HCT116 (cell line): ENCODE measurements at regions not wholly inside any gene's neighbourhood (a gene's known extent, or its start where the extent isn't known, plus 50 kb on each side); places are given as distances from the start of the nearest gene placed in this dataset.

Experiments used
- ATAC-seq: fragments of 200-7000 bp; cut with Tn5 transposase; 2 replicates; pipeline ENCODE4 v1.9.1; 2020; ENCODE audit warnings: mild to moderate bottlenecking, moderate library complexity
- BruUV-seq: library from RNA; stranded (reverse); fragments of 400-500 nt; replicated peaks from 2 replicates; lab custom pipeline; 2021; lab: Mats Ljungman, UMichigan
- CTCF ChIA-PET: fragments of 300-600 bp; sonication (Branson Sonifier 250); formaldehyde crosslinking; loops from one replicate; lab custom pipeline; 2021; ENCODE audit warnings: antibody characterized with exemption; lab: Charles Lee
- POLR2A ChIA-PET: fragments of 300-600, 350-600 bp; sonication (Branson Sonifier 250); formaldehyde crosslinking; loops from one replicate; lab custom pipeline; 2021; ENCODE audit warnings: antibody characterized with exemption; lab: Charles Lee
- RAD21 ChIA-PET, 2 experiments: fragments of 300-600 bp; sonication (Branson Sonifier 250); formaldehyde crosslinking; loops; one replicate each; lab custom pipeline; 2023; ENCODE audit warnings: low total read pairs in 2 of 2; ENCODE audit not compliant: uncharacterized antibody in 2 of 2, unreplicated experiment in 2 of 2, low non-redundant PET in 1 of 2; lab: Charles Lee
- DNase-seq: peaks from one replicate; pipeline ENCODE4 v3.0.0-alpha.2; 2010; ENCODE audit warnings: low read depth, low spot score
- H2AFZ ChIP-seq: fragments of 200-600 bp; shearing (Covaris generic), sonication (generic); 2 replicates; pipeline ENCODE4 v1.6.1; 2017; ENCODE audit warnings: low read depth, mixed run types, mixed read lengths, antibody characterized with exemption, low read length; ENCODE audit not compliant: poor library complexity, severe bottlenecking
- H3K27ac ChIP-seq: 2 replicates; pipeline ENCODE4 v1.5.1; 2012; ENCODE audit warnings: low read depth, low read length
- H3K27me3 ChIP-seq: fragments of 200-600 bp; sonication (generic); 2 replicates; pipeline ENCODE4 v1.6.1; 2016; ENCODE audit warnings: mixed run types, low read length, mixed read lengths; ENCODE audit not compliant: insufficient read depth
- H3K36me3 ChIP-seq, 2 experiments: fragments of 200-500 bp in 1 of 2; fragments of 200-600 bp in 1 of 2; sonication (Bioruptor generic) in 1 of 2; sonication (generic) in 1 of 2; 2 replicates each; pipeline versions ENCODE4 v1.5.1 to v1.6.1; 2014 to 2016; ENCODE audit warnings: low read length in 2 of 2, inconsistent platforms in 1 of 2, mixed read lengths in 1 of 2, mixed run types in 1 of 2; ENCODE audit not compliant: insufficient read depth in 2 of 2, control insufficient read depth in 1 of 2
- H3K4me1 ChIP-seq, 2 experiments: fragments of 200-600 bp in 1 of 2; sonication (generic) in 1 of 2; 2 replicates each; pipeline versions ENCODE4 v1.5.1 to v1.6.1; 2012 to 2017; ENCODE audit warnings: low read length in 2 of 2, inconsistent platforms in 1 of 2, mild to moderate bottlenecking in 1 of 2, mixed read lengths in 1 of 2, mixed run types in 1 of 2, moderate library complexity in 1 of 2; ENCODE audit not compliant: insufficient read depth in 2 of 2, control insufficient read depth in 1 of 2
- H3K4me2 ChIP-seq: fragments of 200-600 bp; sonication (generic); 2 replicates; pipeline ENCODE4 v1.6.1; 2017; ENCODE audit warnings: mixed run types, low read length, mixed read lengths
- H3K4me3 ChIP-seq, 2 experiments: fragments of 200-600 bp in 1 of 2; sonication (generic) in 1 of 2; replicated peaks in 1 of 2; 2 replicates each; pipeline ENCODE4 v1.5.1; 2011 to 2016; ENCODE audit warnings: low read length in 2 of 2, control low read depth in 1 of 2, low read depth in 1 of 2, mild to moderate bottlenecking in 1 of 2, mixed read lengths in 1 of 2, mixed run types in 1 of 2
- H3K79me2 ChIP-seq: fragments of 200-600 bp; sonication (generic); 2 replicates; pipeline ENCODE4 v1.6.1; 2017; ENCODE audit warnings: mild to moderate bottlenecking, mixed run types, low read length, moderate library complexity, mixed read lengths; ENCODE audit not compliant: insufficient read depth
- H3K9ac ChIP-seq: fragments of 200-600 bp; sonication (generic); 2 replicates; pipeline ENCODE4 v1.6.1; 2016; ENCODE audit warnings: low read length, mixed read lengths
- H3K9me2 ChIP-seq: fragments of 200-600 bp; sonication (generic), shearing (Covaris generic); 2 replicates; pipeline ENCODE4 v1.6.1; 2017; ENCODE audit warnings: mixed run types, mild to moderate bottlenecking, moderate library complexity; ENCODE audit not compliant: insufficient read depth
- H3K9me3 ChIP-seq, 2 experiments: fragments of 200-500 bp in 1 of 2; fragments of 200-600 bp in 1 of 2; sonication (Bioruptor generic) in 1 of 2; sonication (generic) in 1 of 2; 2 replicates each; pipeline ENCODE4 v1.6.1; 2014 to 2017; ENCODE audit warnings: low read length in 2 of 2, mixed read lengths in 2 of 2, inconsistent platforms in 1 of 2, low read depth in 1 of 2, mild to moderate bottlenecking in 1 of 2, mixed run types in 1 of 2, moderate library complexity in 1 of 2; ENCODE audit not compliant: control insufficient read depth in 1 of 2, insufficient read depth in 1 of 2
- H4K20me1 ChIP-seq: fragments of 200-600 bp; sonication (generic), shearing (Covaris generic); 2 replicates; pipeline ENCODE4 v1.6.1; 2017; ENCODE audit warnings: mixed run types, mild to moderate bottlenecking, moderate library complexity; ENCODE audit not compliant: insufficient read depth
- ATF3 ChIP-seq: IDR thresholded peaks from 2 replicates; pipeline ENCODE4 v1.6.1; 2012
- CBX3 ChIP-seq: IDR thresholded peaks from 2 replicates; pipeline ENCODE4 v1.6.1; 2012; ENCODE audit warnings: low read depth
- CEBPB ChIP-seq: IDR thresholded peaks from 2 replicates; pipeline ENCODE4 v1.6.1; 2012; ENCODE audit warnings: low read depth
- CTCF ChIP-seq, 3 experiments: fragments of 200-600 bp in 1 of 3; sonication (generic) in 1 of 3; IDR thresholded peaks in 2 of 3; conservative IDR thresholded peaks in 1 of 3; 2 replicates each; pipeline ENCODE4 v1.5.1; 2012 to 2017; ENCODE audit warnings: low read depth in 2 of 3, low read length in 2 of 3, antibody characterized with exemption in 1 of 3, borderline replicate concordance in 1 of 3, control low read depth in 1 of 3, mild to moderate bottlenecking in 1 of 3, mixed read lengths in 1 of 3, mixed run types in 1 of 3, moderate library complexity in 1 of 3; ENCODE audit not compliant: insufficient read depth in 1 of 3
- EGR1 ChIP-seq: IDR thresholded peaks from 2 replicates; pipeline ENCODE4 v1.6.1; 2012; ENCODE audit warnings: low read depth
- ELF1 ChIP-seq: IDR thresholded peaks from 2 replicates; pipeline ENCODE4 v1.6.1; 2012; ENCODE audit warnings: low read depth, borderline replicate concordance
- EZH2 ChIP-seq: fragments of 200-600 bp; sonication (generic); IDR thresholded peaks from 2 replicates; pipeline ENCODE4 v1.6.1; 2017; ENCODE audit warnings: antibody characterized with exemption, mixed run types
- EZH2phosphoT487 ChIP-seq: fragments of 200-600 bp; IDR thresholded peaks from 2 replicates; pipeline ENCODE4 v1.6.1; 2018; ENCODE audit warnings: antibody characterized with exemption, borderline replicate concordance
- JUND ChIP-seq: IDR thresholded peaks from 2 replicates; pipeline ENCODE4 v1.6.1; 2012
- MAX ChIP-seq: IDR thresholded peaks from 2 replicates; pipeline ENCODE4 v1.6.1; 2012
- TCF7L2 ChIP-seq: IDR thresholded peaks from 2 replicates; pipeline ENCODE4 v1.7.0; 2011; ENCODE audit warnings: borderline replicate concordance, inconsistent platforms; ENCODE audit not compliant: insufficient read depth, insufficient read length; ENCODE audit errors: extremely low read depth
- YY1 ChIP-seq: IDR thresholded peaks from 2 replicates; pipeline ENCODE4 v1.6.1; 2011; ENCODE audit warnings: low read length, low read depth, moderate library complexity, mild to moderate bottlenecking; ENCODE audit not compliant: insufficient replicate concordance; ENCODE audit errors: extremely low read depth
- ZFX ChIP-seq: fragments of 450-650 bp; IDR thresholded peaks from 2 replicates; pipeline ENCODE4 v1.6.1; 2017
- ZNF274 ChIP-seq: fragments of 200-500 bp; sonication (Bioruptor generic); IDR thresholded peaks from 2 replicates; pipeline ENCODE4 v1.6.1; 2014; ENCODE audit warnings: mild to moderate bottlenecking, low read depth, low read length, inconsistent platforms
- intact Hi-C: fragments of 100-400 bp; cut with micrococcal nuclease; formaldehyde crosslinking; loops from 2 replicates; pipeline ENCODE4 v1.10.0; 2022

GRCh38 chr3:124336067-124336656, 344.2 kb upstream of the ROPN1 start:
- Histone ChIP-seq H3K36me3 (no peaks in the 10 kb centered on the region), H3K9ac (no peak overlapping the region), H3K4me1 (no peaks in the 10 kb centered on the region), H2AFZ (no peak overlapping the region), H4K20me1 (no peaks in the 10 kb centered on the region), H3K27ac (no peak overlapping the region), H3K9me3 (no peaks in the 10 kb centered on the region), H3K4me2 (no peak overlapping the region), H3K79me2 (no peaks in the 10 kb centered on the region), H3K4me3 (no peak overlapping the region), H3K9me2 (no peaks in the 10 kb centered on the region), H3K27me3 (peaks cover 58% of the 10 kb centered on the region)
- TF ChIP-seq TCF7L2 (no peak), YY1 (no peak), JUND (no peak), ELF1 (no peak), EZH2phosphoT487 (no peak), MAX (no peak), CTCF (IDR thresholded peaks at IDR 0.05 in 2 of 3, conservative IDR thresholded peaks at IDR 0.05 in 1 of 3; ENCODE audit: borderline replicate concordance in 1 of 3, insufficient read depth in 1 of 3, low read depth in 2 of 3, low read length in 2 of 3) (no peak), ZFX (no peak), CEBPB (no peak), ZNF274 (no peak), ATF3 (no peak), EZH2 (no peak), CBX3 (no peak), EGR1 (no peak)
- DNase-seq (no peak), ATAC-seq (no peak)
- ChIA-PET RAD21 (no interaction called here), CTCF (no interaction called here), POLR2A (no interaction called here)
- no TSS peak for BruUV-seq
- intact Hi-C loops, result no loop called here
